GM21423 (cell line): ENCODE measurements at regions not wholly inside any gene's neighbourhood (a gene's known extent, or its start where the extent isn't known, plus 50 kb on each side); places are given as distances from the start of the nearest gene placed in this dataset.

Experiments used
- ATAC-seq: cut with Tn5 transposase; IDR thresholded peaks from one replicate; pipeline ENCODE4 v1.9.1; 2021; ENCODE audit warnings: mild to moderate bottlenecking, moderate library complexity; ENCODE audit not compliant: unreplicated experiment

DNA sequence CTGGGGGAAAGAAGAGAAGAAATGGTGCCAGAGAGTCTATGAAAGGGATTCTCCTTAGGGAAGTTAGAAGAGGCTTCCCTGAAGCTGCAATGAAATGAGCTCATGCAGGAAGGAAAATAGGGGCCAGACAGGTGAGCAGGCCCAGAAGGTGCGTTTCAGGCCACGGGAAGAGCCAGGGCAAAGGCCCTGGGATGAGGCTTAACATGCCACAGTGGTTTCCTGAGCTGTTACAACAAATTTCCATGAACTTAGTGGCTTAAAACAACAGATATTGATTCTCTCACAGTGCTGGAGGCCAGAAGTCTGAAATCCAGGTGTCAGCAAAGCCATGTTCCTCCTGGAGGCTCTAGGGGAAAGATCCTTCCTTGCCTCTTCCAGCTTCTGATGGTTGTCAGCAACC, 167.9 kb downstream of the TFAP2C start:
- ATAC-seq: no peak

DNA sequence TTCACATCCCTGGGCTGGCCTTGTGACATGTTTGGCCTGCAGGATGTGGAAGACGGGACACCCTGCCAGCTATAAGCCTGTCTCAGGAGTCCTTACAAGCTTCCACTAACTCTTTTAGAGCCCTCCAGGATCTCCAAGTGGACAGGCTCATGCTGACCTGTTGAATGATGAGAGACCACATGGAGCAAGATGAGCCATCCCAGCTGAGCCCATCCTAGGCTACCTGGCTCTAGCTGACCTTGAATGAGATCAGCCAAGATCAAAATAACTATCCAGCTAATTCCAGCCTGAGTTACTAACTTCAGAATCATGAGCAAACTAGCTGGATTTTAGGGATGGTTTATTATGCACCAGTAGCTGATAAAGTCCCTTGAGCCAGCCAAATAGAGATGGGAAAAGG, 169.5 kb downstream of the TFAP2C start:
- ATAC-seq: no peak

DNA sequence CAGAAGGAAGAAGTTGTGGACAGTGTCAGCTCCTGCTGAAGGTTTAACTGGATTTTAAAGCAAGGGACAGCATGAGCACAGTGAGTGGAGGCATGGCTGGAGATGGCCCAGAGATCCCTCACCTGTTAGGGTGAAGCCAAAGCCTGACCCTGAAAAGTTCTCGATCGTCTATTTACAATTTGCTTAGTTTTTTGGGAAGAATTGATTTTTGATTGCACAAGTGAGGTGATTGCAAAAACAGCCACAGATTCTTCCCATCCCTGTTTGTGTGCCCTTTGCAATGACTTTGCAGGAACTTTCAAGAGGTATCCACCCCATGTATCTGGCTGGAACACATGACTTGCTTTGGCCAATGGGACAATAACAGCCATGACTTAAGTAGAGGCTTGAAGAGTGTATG, 170.1 kb downstream of the TFAP2C start:
- ATAC-seq: no peak

DNA sequence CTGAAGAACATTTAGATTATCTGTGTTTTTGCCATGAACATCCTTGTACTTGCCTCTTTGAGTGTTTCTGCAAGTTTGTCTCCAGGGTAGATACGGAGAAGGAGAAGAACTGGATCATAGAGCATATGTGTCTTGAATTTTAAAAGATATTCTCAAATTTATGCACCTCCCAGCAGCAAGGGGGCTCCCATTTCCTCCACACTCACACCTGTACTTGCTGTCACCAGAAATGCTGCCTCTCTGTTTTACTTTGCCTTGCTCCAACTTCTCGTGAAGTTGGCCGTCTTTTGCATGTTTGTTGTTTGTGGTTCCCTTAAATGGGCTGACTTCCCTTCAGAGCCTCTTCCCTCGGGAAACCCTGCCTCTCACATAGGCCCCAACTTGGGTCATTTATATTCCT, 171.0 kb downstream of the TFAP2C start:
- no peak for ATAC-seq

DNA sequence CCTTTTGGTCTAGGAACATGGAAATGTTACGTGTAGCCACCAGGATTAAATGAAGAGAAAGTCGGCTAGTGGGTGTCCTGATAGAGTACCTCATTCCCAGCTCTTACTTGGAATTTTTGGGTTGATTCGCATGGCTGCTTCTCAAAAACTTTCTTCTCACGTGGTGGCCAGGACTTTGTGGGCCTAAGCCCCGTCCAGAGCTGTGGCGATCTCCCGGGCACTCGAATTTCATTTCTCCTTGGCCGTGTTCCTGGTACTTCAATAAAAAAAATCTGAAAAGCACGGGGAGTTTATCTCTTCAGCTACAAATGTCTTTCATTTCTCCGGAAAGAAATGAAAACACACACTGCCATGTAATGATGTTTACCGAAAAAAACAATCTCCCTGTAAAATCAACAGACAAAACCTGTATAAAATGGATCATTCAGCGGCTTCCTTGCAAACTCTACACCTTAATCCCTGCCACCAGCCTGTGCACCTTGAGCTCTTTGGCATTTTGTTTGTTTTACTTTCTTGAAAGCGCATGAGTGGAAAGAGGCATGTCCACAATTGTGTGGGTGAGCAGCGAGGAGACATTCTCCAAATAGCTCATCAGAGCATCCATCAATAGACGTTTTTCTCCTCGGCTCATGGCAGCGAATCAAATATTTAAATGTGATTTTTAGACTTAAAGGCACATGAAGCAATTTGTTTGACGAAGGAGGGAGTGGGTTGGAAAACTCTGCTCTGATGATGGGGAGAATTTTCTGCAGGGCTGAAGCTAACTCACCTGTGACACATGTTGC, 173.1 kb downstream of the TFAP2C start:
- ATAC-seq: no peak

DNA sequence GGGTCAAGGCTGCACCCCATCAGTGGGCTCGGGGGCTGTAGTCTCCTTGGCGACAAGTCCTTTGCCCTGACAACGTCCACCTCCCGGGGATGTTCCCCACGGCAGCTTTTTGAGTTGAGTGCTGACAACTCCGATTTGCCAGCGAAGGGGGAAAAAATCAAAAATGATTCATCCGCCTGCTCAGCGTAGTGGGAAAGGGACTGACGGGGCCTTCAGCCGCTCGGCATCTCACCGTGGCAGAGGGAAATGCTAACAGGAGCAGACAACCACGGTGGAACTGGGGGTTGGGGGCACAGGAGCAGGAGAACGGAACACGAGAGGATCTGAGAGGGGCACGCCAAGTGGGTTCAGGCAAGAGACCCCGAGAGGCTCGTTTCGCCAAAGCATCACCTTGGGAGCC, 173.7 kb downstream of the TFAP2C start:
- ATAC-seq: no peak

DNA sequence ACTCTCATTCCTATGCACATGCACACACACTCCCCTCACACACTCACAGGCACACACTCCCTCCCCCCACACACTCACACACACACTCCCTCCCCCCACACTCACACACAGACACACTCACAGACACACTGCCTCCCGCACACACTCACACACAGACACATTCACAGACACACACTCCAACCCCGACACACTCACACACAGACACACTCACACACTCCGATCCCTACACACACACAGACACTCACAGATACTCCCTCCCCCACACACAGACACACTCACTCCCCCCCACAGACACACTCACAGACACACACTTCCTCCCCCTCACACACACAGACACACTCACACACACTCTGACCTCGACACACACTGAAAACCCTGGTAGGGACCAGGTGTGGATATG, 176.2 kb downstream of the TFAP2C start:
- ATAC-seq: no peak

DNA sequence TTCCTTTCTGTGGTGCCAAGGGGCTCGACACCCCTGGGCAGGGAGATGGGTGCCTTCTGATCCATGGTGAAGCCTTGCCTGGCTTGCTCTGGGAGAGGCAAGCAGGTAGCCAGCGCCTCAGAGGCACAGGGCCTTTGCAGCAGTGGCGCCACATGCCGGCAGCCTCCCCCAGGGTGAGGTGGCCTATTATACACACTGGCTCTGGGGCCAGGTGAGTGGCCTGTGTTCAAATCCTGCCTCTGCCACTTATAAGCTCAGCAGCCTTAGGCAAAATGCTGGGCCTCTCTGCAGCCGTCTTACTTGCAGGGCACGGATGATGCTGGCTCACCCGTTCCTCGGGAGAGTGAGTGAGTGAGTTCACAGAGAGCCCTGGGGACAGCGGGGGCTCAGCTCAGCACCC, 176.9 kb downstream of the TFAP2C start:
- no peak for ATAC-seq

DNA sequence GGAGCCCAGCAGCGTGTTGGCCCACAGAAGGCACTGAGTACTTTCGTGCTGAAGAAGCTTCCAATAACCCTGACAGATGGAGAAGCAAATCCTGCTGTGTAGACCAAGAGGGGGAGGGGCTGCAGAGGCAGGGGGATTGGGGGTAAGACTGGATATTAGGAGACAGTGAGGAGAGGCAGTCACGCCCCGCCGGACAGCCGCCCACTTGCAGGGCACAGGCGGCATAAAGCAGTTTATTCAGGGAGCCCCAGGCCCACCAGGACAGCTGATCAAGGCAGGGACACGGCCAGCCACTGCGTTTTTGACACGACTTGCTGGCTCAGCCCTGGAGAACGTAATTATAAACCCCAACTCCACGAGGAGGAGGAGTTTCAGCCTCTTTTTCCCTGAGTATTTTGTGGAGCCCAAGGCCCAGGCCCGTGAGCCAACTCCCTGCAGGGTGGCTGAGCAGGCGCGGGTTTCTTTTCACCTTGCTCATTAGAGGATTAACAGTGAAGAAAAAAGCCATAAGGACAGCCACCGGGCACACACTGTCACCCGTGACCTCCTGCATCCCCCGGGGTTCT, 177.9 kb downstream of the TFAP2C start:
- ATAC-seq: no peak

DNA sequence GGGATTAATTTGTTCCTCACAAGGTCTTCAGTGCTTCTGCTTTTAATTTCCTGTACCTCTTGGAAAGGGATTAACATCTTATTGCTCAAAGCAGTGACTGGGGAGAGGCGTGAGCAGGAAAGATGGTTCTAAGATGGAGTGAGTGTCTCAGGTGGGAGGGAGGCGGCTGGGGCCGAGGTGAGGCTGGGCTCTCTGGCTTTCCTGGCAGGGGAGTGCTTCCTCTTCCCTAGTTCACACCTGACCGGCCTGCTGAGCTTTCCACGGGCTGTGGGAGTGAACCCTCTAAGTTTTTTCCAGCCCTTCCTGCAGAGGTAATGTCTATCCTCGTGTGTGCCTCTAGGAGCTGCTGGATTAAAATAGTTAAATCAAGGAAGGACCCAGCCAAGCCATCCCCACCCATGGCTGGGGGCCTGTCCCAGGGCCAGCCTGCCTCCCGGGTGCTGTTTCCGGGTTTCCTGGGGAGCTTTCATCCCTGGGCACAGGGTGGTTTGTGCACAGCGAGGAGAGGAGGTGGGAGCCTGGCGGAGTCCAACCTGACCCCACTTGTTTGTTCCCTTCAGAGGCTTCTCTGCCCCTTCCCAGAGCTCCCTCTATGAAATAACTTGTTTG, 179.1 kb downstream of the TFAP2C start:
- no peak for ATAC-seq

DNA sequence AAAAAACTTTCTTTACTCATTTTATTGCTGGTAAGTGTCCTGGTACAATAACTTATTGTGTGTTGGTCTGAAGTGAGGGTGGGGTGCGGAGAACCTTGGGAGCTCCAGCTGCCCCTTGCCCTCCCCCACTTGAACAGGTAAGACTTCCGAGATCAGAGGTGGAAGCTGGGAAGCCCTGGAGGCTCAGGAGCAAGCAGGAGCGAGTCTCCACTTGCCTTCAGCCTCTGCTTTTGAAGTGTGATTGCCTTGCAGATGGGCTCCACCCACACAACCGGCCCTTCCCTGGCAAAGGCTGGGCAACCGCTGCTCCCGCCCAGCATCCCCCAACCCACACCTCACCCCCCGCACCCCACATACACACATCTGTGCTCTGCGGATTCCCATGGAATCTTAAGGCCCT, 179.6 kb downstream of the TFAP2C start:
- no peak for ATAC-seq

DNA sequence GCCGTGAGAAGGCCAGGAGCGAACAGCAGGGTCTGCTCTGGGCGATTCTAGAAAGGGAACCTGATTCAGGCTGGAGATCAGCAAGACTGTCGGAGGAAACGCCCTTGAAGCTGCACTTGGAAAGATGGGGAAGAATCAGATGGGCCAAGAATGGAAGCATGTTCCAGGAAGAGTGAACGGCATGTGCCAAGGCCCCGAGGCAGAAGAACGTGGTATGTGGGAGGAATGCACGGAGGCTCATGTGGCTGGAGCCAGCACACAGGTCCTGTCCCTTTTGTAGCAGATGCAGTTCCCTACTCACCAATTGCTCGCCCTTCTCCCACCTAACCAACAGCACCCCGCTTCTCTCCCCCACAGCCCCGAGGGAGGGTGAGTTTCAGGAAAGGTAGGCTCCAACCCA, 180.6 kb downstream of the TFAP2C start:
- no peak for ATAC-seq

DNA sequence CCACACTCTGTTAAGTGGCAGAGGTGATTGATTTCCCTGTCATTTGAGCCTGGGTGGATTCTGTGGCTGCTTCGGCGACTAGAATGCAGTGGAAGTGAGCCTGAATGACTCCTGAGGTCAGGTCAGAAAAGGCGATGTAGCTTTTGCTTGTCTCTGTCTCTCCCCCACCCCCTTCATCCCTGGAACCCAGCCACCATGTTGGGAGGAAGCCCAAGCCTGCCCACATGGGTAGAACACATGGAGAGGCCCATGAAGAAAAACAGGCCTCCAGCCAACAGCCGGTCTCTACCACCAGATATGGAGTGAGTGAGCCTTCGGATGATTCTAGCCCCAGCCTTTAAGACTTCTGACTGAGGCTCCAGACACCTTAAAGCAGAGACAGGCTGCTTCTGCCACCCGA, 181.0 kb downstream of the TFAP2C start:
- ATAC-seq: no peak

DNA sequence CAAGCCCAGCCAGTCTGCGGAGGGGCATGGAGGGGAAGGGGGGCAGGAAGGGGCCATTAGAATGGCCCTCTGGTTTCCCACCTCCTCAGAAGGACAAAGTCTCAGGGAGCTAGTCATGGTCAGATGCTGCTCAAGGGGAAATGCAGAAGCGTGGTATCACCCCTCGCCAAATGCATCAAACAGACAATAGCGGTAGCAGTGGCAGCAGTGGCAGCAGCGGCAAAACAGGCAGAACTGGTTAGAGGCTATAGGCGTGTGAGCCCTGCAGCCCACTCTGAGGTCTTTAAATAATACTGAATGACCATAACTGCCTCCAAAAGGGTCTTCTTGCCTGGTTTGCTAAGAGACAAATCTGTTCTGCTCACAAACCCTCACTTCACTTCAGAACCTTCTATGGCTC, 186.7 kb downstream of the TFAP2C start:
- no peak for ATAC-seq

DNA sequence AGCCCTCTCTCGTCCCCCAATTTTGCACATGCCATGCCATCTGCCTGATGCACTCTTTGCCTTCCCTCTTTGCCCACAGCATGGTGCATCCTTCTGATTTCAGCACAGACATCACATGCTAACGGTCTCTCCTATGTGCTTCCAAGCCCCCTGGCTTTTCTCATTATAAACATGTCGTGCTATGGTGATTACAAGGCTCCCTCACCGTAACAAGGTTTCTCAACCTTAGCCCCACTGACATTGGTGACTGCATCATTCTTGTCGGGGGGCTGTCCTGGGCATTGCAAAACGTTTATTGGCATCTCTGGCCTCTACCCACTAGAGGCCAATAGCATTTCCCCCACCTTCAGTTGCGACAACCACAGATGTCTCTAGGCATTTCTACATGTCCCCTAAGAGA, 187.2 kb downstream of the TFAP2C start:
- ATAC-seq: no peak

DNA sequence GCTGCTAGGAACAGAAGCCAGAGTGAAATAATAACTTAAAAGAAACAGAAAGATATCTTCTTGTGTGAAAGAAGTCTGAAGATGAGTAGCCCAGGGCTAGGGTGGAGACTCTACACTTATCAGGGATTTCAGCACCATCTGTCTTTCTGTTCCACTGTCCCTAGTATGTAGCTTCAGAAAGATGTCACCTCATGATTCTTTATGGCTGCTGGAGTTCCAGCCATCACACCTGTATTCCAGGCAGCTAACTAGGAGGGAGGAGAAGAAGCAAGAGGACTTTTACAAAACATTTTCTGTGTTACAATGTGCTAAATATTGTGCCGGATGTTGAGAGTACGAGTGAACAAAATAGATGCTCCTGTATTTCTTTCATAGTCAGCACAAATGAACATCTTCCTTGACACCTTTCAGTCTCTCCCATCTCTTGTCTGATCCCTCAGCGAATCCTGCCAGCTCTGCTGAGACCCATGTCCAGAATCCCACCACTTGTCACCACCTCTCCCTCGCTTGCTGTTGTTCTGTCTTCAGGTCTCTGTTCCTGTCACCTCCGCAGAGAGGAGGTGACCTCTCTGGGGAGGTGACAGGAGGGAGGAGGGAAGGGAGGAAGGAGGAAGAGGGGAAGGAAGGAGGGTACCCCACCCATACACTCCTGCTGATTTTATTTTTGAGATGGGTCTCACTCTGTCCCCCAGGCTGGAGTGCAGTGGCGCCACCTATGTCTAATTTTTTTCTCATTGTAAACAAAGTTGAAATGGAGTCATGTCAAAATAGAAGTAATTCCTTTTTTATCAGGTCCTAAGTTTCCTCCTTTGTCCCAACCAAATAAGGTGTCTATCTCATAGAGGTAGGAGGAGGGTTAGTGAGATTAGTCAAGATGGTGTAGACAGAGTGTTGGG, 188.9 kb downstream of the TFAP2C start:
- ATAC-seq: no peak

DNA sequence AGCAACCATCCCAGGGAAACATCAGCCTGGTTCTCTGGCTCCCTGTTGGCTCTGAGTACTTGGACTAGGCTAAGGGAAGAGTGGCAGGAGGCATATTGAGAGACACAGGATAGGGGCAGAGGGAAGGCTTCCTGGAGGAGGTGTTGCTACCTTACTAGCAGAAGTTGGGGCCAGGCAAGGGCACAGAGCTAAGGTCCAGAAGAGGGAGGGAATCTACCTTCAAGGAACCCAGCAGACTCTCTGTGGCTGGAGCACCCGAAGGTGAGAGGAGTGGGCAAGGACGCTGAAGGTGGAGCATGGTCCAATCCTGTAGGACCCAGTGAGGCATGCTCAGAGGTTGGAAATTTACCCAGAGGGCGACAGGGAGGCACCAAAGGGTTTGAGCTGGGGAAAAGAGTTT, 191.9 kb downstream of the TFAP2C start:
- no peak for ATAC-seq

DNA sequence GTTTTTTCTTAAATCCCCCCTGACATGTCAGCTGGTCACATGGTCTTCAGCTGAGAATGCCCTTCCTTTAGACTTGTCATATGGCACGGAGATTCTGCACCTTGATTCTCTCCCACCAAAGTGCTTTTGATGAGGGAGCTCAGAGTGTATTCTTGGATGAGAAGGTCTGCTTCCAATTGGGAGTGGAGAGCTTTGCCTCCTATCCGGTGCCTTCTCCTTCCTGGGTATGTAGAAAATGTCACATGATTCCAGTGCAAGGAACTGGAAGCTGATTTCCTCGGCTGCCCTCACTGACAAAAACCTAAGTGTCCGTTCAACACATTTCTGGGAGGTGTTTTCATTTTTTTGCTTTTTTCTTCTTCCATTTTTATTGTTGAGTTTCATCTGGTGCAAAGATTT, 197.2 kb downstream of the TFAP2C start:
- no peak for ATAC-seq

DNA sequence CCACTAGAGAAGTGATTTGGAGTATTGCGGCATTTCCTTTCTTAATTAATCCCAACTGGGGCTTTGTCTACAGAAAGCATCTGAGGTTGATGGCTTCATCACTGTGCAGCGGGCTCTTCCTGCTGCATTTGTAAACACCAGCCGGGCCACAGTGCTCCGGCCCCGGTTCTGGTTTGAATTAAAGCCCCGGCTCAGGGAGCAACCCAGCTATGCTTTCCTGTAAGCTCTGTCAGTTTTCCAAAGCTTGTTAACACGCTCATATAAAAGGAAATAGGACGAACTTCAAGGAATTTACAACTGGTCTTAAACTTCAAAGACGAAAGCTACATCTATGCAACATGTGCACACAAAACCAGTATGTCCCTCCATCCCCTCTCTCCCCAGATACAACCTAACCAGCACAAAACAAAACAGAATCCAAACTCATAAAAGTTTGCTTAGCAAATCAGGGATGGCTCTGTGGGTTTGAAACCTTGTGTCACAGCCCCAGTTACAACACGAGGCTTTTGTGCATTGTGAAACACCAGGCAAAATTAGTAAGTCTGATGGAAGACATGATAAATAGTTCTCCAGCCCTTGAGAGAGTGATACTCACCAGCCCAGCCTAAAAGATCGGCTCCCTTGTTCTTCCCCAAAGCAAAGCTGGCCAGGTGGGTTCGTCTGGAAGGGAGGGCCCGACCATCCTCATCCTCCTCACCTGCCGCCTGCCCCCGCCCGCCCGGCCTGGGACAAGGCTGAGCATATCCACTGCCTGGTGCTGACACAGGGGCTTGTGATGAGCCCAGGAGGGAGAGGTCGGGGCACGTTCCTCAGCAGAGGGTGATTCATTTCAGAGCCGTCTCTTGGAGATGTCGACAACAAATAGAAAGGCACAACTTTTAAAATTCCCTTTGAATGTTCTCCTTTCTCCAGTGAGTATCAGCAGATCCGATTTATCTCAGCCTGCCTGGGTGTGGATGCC, 197.9 kb downstream of the TFAP2C start:
- no peak for ATAC-seq

DNA sequence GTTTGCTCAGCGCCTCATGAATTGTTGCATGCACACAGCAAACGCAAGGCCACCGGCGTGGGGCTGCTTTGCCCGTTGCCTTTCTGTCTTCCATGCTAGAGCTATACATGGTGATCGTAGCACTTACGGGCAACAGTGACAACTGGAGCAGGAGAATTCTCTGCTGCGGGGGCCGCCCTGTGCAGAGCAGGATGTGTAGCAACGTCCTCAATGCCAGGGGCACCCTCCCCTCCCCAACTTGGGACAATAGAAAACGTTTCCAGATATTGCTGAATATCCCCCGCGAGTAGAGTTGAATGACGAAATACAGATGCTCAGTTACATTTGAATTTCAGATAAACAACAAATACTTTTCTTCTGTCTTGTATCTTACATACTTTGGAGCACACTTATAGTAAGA, 198.7 kb downstream of the TFAP2C start:
- no peak for ATAC-seq
